Lower lobe of right lung (tissue), 2 donors: ENCODE measurements at regions not wholly inside any gene's neighbourhood (a gene's known extent, or its start where the extent isn't known, plus 50 kb on each side); places are given as distances from the start of the nearest gene placed in this dataset.
"Not testable (repeated sequence)": the region's sequence is repeated elsewhere in the genome, so short reads cannot be mapped to it uniquely, and the experiment has no call there.

Source experiments
- ATAC-seq, 2 donors: fragments of 200-7000 bp; cut with Tn5 transposase; one replicate each; pipeline ENCODE4 v1.9.1; 2020 to 2022; ENCODE audit warnings: mild to moderate bottlenecking in 2 of 2, moderate library complexity in 2 of 2
- DNase-seq: peaks from one replicate; pipeline ENCODE4 v3.0.0-alpha.2; 2020
- H3K27ac ChIP-seq: fragments of 200-600 bp; one replicate; pipeline ENCODE4 v1.8.0; 2022
- H3K27me3 ChIP-seq: fragments of 200-600 bp; one replicate; pipeline ENCODE4 v1.8.0; 2022; ENCODE audit warnings: low read depth
- H3K36me3 ChIP-seq: fragments of 200-600 bp; one replicate; pipeline ENCODE4 v1.8.0; 2022; ENCODE audit warnings: mild to moderate bottlenecking
- H3K4me1 ChIP-seq: fragments of 200-600 bp; one replicate; pipeline ENCODE4 v1.8.0; 2022
- H3K4me3 ChIP-seq: fragments of 200-600 bp; one replicate; pipeline ENCODE4 v1.8.0; 2022; ENCODE audit warnings: mild to moderate bottlenecking
- H3K9me3 ChIP-seq: fragments of 200-600 bp; one replicate; pipeline ENCODE4 v1.8.0; 2022
- intact Hi-C: fragments of 100-400 bp; cut with DNase I; formaldehyde crosslinking; loops from one replicate; pipeline ENCODE4 v1.11.0; 2022
- TF ChIP-seq, protein P1 (sequence below): fragments of 200-600 bp; IDR thresholded peaks from one replicate; pipeline ENCODE4 v1.8.0; 2022; ENCODE audit warnings: antibody characterized with exemption, mild to moderate bottlenecking
- donor health status: DM: no; HTN: yes; CAD: no; lungs with severe emphysema.

DNA sequence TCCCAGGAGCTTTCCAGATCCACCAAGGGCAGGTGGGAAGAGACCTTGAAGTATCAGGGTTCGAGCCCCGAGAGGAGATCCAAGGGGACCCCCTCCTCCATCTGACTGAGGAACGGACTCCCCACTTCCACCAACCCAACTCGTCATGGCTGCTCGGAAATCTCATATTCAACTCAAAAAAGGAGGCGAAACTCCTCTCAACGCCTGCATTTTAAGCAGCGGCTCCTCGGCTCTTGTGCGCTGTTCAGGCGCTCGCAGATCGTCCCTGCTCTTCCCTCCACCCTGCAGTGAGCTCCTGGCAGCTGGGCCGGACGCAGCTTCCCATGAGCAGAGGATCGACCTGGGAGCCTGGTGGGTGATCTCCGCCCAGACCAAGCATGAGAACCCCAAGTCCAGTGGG, 341.9 kb downstream of the ADGRD1 start:
- H3K27ac ChIP-seq, H3K36me3 ChIP-seq, ATAC-seq, intact Hi-C loops, H3K27me3 ChIP-seq, DNase-seq, H3K4me3 ChIP-seq, H3K4me1 ChIP-seq, H3K9me3 ChIP-seq: not testable (repeated sequence)

DNA sequence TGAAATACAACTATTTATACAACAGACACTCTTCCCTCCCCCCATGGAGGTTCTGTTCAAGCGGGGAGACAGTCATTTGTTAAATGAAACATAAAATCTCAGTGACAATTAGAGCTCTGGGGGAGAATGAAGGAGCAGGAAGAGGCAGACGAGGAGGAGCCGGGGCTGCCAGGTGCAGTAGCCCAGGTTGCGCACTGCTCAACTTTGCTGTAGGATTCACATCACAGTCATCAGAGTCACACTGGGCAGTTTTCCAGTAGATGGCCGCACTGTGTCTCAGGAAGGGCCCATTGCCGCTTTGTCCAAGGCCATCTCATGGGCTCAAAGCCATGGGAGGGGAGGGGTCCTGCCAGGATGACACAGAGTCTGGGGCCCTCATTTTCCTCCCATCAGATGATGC, 342.4 kb downstream of the ADGRD1 start:
- H3K36me3 ChIP-seq, H3K4me3 ChIP-seq, intact Hi-C loops, H3K27me3 ChIP-seq, DNase-seq, H3K27ac ChIP-seq, H3K9me3 ChIP-seq, H3K4me1 ChIP-seq, ATAC-seq: not testable (repeated sequence)

DNA sequence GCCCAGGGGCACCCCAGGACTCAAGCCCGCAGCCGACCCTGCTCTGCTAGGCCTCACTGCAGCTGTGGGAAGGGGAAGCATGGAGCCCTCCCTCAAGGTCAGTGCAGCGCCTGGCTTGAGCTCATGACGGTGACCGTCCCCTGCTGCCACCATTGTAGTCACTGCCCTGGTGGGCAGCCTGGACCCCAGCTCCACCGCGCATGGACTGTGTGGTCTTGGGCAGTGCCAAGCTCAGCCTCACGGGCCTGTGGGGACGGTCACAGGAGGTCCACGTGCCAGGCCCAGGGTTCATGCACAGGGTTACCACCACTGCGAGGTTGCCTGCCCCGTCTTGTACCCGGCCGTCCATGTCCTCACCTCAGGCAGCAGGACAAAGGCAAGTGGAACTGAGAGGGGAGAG, 342.9 kb downstream of the ADGRD1 start:
- peak; percentile 17 to 25 for ATAC-seq
- H3K27ac ChIP-seq, H3K4me3 ChIP-seq, H3K4me1 ChIP-seq, H3K36me3 ChIP-seq, H3K9me3 ChIP-seq, H3K27me3 ChIP-seq, intact Hi-C loops: not testable (repeated sequence)
- peak; percentile 32 for DNase-seq

DNA sequence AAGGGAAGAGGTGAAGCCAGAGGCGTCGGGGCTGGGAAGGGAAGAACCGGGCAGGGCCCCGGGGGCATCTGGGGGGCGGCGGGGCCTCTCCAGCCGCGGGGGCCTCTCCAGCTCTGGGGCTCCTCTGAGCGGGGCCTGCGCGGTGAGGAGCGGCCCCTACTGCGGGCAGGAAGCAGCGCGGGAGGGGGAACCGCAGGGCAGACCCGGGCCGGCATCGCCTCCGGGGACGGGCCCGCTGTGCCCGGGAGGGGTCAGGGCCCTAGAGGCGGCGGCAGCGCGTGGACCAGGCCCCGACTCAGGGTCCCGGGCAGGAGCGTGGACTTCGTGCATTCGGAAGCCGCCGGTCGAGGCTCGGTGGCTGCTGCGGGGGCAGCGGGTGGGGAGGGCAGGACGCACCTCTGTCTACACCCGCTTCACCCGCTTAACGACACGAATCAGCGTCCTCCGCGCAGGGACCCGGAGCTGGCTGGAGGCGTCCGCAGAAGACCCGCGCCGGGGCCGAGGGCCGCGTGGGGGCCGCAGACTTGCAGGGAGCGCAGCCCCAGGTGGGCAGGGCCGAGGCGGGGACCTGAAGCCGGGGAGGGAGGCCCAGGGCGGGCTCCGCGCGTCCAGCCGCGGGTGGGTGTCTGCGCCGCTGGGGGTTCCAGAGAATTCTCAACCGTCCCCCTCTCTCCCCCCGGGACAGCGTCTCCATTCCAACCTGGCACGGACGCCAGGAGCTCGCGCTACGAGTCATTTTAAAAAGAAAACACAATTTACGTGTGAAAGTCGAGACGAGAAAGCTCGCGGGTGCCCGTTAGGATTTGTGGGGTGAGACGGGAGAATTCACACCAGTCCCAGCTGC, 345.0 kb downstream of the ADGRD1 start:
- DNase-seq, H3K36me3 ChIP-seq, H3K9me3 ChIP-seq, H3K27ac ChIP-seq, H3K4me3 ChIP-seq, H3K27me3 ChIP-seq, intact Hi-C loops, H3K4me1 ChIP-seq: not testable (repeated sequence)
- peak; percentile 32 to 45 for ATAC-seq

DNA sequence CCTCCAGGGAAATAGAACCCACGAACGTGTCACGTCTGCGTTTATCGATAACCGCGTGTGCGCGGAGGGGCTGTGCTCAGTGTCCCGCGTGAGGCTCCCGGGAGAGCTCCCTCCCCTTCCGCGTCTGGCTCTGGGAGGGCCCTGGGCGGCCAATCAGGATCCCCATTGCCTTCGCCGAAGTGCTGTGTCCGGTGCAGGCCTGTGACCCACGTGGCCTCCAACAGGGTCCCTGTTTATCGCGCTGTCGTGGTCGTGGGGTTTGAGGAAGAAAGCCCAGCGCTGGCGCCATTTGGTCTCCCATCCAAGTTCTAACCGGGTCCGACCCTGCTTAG, 345.6 kb downstream of the ADGRD1 start:
- DNase-seq, H3K36me3 ChIP-seq, H3K4me1 ChIP-seq, H3K4me3 ChIP-seq, H3K27ac ChIP-seq, H3K27me3 ChIP-seq, H3K9me3 ChIP-seq, intact Hi-C loops: not testable (repeated sequence)
- ATAC-seq = peak; percentile 11 to 54

DNA sequence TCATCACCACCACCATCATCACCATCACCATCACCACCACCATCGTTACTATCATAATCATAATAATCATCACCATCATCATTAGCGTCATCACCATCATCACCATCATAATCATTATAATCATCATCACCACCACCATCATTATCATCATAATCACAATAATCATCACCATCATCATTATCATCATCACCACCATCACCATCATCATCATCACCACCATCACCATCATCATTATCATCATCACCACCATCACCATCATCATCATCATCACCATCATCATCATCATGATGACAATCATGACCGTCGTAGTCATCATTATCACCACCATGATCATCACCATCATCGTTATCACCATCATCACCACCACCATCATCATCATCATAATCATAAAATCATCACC, 349.9 kb downstream of the ADGRD1 start:
- H3K27ac ChIP-seq, H3K27me3 ChIP-seq, intact Hi-C loops, H3K4me1 ChIP-seq, H3K4me3 ChIP-seq, ATAC-seq, H3K9me3 ChIP-seq, DNase-seq, H3K36me3 ChIP-seq: not testable (repeated sequence)

DNA sequence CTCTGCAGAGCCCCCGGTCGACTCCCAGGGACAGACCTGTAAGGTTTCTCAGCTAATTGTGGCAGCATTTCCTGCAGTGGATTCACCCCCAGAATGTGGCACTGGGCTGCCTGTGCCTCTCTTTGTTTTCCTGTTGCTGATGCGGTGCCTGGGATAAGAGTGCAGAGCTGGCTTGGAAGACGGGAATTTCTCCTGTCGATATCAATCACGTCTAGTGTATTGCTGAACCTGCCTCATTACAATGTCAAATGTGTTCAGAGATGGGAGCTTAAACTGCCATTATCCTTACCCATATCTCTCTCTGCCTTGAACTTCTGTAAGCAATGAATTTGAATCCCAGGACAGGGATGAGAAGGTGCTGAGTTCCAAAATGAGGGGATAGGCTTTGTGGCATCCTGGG, 350.9 kb downstream of the ADGRD1 start:
- H3K9me3 ChIP-seq, ATAC-seq, H3K4me1 ChIP-seq, H3K36me3 ChIP-seq, H3K27me3 ChIP-seq, H3K4me3 ChIP-seq, DNase-seq, H3K27ac ChIP-seq, intact Hi-C loops: not testable (repeated sequence)

DNA sequence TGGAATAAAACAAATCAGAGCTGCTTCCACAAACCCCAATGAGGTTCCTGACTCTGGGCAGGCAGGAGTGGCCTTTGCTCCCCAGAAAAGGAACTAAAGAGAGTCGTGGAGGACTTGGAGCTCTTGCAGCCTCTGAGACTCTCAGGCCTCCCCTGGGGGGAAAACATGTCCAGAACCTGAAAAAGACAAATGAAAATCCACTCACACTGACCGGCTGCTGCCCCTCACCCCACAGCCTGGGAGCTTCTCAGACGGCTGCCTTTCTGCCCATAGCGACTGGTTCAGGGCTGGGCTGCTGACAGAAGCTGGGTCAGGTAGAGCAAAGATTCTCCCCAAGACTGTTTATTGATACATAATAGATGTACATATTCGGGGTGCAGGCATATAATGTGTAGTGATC, 356.0 kb downstream of the ADGRD1 start:
- Histone ChIP-seq H3K27me3 (peaks cover 12% of the 10 kb centered on the region), H3K36me3 (no peaks in the 10 kb centered on the region), H3K27ac (no peak overlapping the region), H3K4me1 (no peaks in the 10 kb centered on the region), H3K4me3 (no peak overlapping the region), H3K9me3 (no peaks in the 10 kb centered on the region)
- intact Hi-C loops = no loop called here
- DNase-seq (no peak), ATAC-seq (no peak)
- TF ChIP-seq, protein P1, sequence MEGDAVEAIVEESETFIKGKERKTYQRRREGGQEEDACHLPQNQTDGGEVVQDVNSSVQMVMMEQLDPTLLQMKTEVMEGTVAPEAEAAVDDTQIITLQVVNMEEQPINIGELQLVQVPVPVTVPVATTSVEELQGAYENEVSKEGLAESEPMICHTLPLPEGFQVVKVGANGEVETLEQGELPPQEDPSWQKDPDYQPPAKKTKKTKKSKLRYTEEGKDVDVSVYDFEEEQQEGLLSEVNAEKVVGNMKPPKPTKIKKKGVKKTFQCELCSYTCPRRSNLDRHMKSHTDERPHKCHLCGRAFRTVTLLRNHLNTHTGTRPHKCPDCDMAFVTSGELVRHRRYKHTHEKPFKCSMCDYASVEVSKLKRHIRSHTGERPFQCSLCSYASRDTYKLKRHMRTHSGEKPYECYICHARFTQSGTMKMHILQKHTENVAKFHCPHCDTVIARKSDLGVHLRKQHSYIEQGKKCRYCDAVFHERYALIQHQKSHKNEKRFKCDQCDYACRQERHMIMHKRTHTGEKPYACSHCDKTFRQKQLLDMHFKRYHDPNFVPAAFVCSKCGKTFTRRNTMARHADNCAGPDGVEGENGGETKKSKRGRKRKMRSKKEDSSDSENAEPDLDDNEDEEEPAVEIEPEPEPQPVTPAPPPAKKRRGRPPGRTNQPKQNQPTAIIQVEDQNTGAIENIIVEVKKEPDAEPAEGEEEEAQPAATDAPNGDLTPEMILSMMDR = no peak

DNA sequence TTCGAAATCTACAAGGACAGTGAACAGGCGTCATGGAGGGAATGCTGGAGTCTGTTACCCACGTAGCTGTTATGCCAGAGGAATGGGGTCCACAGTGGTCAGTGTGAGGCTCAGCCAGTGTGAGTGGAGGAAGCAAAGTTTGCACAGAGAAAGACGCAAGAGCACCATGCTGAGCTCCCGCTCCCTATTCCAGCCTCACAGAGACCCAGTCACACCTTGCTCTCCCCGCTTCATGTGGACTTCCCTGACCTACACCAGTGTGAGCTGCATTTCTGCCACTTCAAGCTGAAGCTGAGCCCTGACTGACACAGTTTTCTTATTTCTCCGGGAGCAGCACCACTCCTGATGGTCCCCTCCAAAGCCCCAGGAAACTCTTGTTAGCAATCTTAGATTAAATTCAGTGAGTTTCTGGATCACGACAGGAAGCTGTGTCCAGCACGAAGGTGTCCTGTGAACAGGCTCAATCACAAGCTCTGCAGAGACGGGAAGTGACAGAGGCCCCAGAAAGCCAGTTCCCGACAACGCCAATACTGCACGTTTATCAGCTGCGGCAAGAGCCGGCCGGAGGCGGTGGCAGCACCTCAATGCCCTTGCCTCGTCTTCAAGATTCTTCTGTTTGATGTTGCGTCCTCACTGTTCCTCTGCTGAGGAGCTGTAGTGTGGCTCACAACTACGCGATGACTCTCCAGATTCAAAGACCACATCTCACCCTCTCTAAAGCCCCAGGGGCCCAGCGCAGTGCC, 356.7 kb downstream of the ADGRD1 start:
- intact Hi-C loops, H3K27ac ChIP-seq, H3K36me3 ChIP-seq, H3K4me3 ChIP-seq, H3K4me1 ChIP-seq, DNase-seq, H3K9me3 ChIP-seq: not testable (repeated sequence)
- peaks cover 12% of the 10 kb centered on the region for H3K27me3 ChIP-seq
- peak in 1 of 2 donors; percentile 32 for ATAC-seq

DNA sequence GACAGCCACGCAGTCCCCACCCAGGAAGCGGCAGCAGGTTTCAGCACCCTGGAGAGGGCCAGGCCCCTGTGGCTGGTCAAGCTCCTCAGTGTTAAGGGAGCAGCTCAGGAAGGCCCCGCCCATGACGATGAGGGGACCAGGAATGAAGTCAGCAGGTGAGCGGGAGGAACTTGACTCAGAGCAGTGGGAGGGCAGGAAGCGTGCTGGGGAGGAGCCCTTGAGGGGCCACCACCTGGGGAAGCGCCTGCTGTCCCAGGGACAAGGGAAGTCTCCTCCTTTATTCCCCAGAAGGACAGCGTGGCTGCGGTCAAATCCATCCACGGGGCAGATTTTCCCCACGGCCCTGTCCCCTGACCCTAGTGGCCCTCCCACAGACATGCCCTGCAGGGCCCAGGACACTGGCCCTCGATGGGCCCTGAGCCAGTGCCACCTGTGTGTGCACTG, 357.6 kb downstream of the ADGRD1 start:
- H3K4me3 ChIP-seq, intact Hi-C loops, H3K36me3 ChIP-seq, H3K9me3 ChIP-seq, DNase-seq, H3K27ac ChIP-seq, H3K4me1 ChIP-seq: not testable (repeated sequence)
- peak; percentile 19 to 43 for ATAC-seq
- peaks cover 12% of the 10 kb centered on the region for H3K27me3 ChIP-seq
